HPDE6-E6E7 (cell line): ENCODE measurements at regions not wholly inside any gene's neighbourhood (a gene's known extent, or its start where the extent isn't known, plus 50 kb on each side); places are given as distances from the start of the nearest gene placed in this dataset.
A peak's percentile ranks its signal among the peaks of the same experiment; 100 is the strongest.
"Not testable (repeated sequence)": the region's sequence is repeated elsewhere in the genome, so short reads cannot be mapped to it uniquely, and the experiment has no call there.

Source experiments
- DNase-seq: peaks from one replicate; pipeline ENCODE4 v3.0.0; 2011; ENCODE audit warnings: missing footprints; ENCODE audit errors: extremely low spot score

GRCh38 chr5:50343715-50344114 lies 97.4 kb downstream of the EMB start:
- no peak for DNase-seq

GRCh38 chr5:50340757-50341156 lies 100.3 kb downstream of the EMB start:
- DNase-seq = no peak

- DNase-seq = not testable (repeated sequence)
Measured at GRCh38 chr5:50330633-50331032, 110.5 kb downstream of the EMB start.

- DNase-seq = no peak
Measured at GRCh38 chr5:50328193-50328729, 112.8 kb downstream of the EMB start.

- no peak for DNase-seq
Measured at GRCh38 chr5:50325237-50325832, 115.8 kb downstream of the EMB start.

GRCh38 chr5:50320131-50320749 lies 120.8 kb downstream of the EMB start:
- no peak for DNase-seq

- DNase-seq = no peak
Measured at GRCh38 chr5:50318220-50318619, 122.9 kb downstream of the EMB start.

GRCh38 chr5:50306488-50306887 lies 134.6 kb downstream of the EMB start:
- not testable (repeated sequence) for DNase-seq

- peak; percentile 53 for DNase-seq
Measured at GRCh38 chr5:50302815-50303490, 138.1 kb downstream of the EMB start.

GRCh38 chr5:50301756-50302155 lies 139.3 kb downstream of the EMB start:
- no peak for DNase-seq

- DNase-seq = no peak
Measured at GRCh38 chr5:50300878-50301277, 140.2 kb downstream of the EMB start.

GRCh38 chr5:50299896-50300295 lies 141.2 kb downstream of the EMB start:
- no peak for DNase-seq

- DNase-seq = no peak
Measured at GRCh38 chr5:50292735-50293394, 148.2 kb downstream of the EMB start.

- not testable (repeated sequence) for DNase-seq
Measured at GRCh38 chr5:50280461-50280860, 160.6 kb downstream of the EMB start.
